NCI-H1436 (cell line): ENCODE measurements at regions not wholly inside any gene's neighbourhood (a gene's known extent, or its start where the extent isn't known, plus 50 kb on each side); places are given as distances from the start of the nearest gene placed in this dataset.

Experiments
- DNase-seq: peaks from one replicate; lab custom pipeline; 2025; lab: John Stamatoyannopoulos, UW

DNA sequence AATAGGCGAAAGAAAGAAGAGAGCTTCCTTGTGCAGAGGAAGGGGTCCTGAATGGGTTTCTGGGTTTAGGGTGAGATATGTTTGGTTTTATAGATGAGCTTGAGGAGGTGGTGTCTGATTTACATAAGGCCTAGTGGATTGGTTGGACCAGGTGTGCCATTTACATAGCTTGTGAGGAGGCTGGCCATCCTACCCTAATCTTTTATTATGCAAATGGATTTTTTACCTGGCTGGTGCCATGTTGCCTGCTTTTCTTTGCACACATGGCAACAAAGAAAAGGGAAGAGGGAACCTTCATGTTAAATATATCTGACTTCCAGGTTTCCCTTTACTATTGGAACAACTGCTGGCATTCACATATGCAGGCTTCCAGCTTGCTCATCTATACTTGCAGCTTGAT, 585.3 kb downstream of the PTPRU start:
- DNase-seq, result no peak

DNA sequence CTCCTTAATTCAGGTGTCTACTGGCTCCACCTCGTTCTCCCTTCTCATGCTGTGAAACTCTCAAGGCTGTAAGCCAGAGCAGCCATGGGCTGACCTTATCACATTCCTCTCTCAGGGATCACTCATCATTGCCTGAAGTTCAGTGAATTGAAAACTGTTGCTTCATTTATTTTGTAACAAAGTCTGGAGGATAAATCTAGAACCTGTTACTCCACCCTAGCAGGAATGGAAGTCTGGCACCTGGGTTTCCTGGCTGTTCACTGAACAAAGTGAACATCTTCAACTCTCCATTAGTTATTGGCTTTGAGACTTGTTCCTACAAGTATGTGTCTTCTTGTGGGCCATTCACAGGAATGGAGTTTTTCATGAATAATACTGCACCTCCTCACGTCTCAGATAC, 584.1 kb downstream of the PTPRU start:
- no peak for DNase-seq

DNA sequence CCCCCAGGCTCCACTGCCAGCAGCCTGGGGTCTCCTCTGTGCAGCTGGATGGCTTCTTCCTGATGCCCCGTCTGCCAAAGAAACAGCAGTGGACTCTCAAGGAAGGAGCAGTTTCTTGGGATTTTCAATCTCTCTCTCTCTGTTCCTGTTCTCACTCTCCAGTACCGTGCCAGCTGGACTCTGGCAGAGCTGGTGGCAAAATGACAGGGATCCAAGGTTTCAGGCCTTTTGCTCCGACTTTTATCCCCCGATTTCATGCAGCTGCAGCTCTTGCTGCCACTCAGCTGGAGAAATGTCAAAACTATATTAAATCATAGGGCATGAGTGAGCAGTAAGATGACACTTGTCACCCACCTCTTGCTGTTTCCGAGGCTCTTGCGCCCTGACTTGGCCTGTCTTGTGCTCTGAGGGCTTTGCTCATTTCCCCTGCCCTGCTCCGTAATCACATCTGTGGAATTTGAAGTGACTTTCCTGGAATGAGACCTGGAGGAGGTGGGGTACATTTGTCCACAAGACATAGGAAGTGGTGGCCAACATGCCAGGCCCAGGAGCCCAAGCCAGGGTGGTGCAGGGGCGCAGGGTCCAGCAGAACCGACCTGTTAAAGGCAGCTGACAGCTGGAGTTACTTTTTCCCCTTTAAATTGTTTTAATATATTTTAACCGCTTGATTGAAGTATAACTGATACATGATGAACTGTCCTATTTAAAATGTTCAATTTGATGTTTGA, 576.2 kb downstream of the PTPRU start:
- no peak for DNase-seq

DNA sequence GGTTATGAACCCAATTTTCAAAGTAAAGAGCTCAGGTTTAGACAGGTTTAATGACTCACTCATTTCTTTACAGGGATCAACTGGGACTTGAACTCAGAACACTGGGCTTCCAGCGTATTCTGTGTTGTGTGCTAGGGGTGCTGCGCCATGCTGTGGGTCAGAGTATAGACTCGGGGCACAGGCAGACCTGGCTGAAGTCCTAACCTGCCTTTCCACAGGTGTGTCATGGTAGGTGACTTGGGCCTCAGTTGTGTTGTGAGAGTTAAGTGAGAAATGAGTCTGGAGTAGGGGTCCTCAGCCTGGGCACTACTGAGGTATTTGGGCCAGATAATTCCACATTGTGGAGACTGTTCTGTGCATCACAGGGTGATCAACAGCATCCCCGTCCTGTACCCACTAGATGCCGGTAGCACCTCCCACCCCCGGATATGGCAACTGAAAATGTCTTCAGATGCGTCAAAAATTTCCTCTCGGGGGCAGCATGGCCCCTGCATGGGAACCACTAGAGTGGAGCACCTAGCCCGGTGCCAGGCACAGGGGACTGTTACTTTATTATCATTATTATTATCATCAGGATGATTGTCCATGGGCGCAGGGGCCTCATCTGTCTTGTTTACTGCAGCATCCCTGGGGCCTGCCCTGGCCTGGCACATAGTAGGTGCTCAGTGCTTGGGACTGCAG, 575.5 kb downstream of the PTPRU start:
- DNase-seq, result no peak

DNA sequence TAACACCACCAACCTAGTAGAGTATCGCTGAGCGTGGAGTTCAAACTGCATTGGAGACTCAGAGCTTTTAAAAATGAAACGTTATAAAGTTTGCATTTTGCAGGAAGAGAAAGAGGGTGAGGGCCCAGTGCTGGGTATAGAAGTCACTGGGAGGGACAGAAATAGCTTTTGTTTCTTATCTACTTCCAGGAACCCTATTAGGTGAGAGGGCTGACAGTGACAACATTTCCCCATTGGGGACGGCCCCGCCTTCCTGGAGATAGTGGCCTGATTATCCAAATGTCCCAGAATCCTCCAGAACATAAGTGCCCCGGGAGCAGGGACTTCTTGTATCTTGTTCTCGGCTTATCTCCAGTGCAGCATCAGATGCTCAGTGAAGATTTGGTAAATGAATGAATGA, 574.9 kb downstream of the PTPRU start:
- no peak for DNase-seq

DNA sequence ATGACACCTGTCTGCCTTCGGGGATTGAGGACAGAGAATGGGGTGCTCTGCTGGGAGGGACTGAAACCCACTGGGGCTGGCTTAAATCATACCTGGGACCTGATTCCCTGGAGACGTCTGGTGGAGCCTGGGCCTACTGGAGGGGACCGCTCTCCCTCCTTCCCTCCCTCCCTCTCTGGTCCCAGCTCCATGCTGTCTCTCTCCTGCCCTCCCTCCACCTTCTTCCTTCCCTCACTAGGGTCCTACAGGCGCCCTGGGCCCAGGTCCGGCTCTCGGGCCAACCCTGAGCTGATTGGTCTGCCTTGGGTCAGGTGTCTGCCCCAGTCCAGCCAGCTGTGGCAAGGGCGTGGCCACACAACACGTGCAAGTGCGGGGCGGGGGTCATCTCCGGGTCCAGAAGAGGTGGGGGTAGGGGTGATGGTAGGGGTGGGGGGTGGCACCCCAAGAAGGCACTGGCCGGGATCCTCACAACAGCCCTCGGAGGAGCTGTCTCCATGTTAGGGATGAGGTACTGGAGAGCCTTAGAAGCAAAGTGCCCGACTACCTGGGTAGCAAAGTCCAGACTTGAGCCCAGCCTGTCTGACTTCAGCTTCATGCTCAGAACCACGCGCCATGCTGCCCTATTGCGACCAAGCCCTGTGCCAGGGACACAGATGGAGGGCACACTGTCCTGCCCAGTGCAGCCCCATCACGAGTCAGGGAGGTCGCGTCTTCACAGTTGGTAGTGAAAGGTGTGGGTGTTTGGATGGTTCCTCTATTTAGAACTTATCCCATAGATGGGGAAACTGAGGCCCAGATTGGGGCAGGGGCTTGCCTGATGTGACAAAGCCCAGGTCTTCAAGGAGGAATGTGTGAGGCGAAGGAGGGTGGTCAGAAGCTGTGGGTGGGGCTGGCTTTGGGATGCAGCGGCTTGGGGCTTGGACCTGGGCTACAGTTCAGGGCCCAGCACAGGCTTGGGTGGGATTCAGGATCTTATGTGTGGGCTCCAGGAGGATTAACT, 574.1 kb downstream of the PTPRU start:
- no peak for DNase-seq

DNA sequence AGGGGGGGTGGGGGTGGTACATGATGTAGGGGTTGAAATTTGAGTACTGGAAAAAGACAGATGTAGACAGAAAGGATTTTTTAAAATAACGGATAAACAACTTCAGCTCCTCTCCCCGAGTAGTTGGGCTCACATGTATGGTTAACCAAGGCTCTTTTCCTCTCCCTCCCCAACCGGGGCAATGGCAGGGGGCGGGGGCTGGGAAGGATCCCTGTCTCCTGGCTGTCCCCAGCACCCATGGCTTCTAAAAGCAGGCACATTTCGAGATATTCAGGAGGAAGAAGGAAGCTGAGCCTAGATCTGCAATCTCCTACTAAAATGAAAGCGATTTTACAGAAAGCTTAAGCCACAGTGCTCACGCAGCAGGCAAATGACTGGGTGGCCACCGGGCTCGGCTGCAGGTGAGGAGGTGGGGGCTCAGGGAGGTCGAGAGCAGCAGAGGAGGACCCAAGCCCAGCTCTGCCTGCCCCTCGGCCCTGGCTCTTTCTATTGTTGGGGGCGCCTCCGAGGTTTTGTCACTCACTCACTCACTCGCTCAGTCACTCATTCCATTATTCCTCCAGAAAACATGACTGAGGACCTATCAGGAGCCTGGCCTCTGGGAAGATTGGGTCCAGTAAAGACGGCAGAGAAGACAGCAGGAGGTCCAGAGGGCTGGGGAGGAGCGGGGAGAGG, 573.3 kb downstream of the PTPRU start:
- DNase-seq, result no peak

DNA sequence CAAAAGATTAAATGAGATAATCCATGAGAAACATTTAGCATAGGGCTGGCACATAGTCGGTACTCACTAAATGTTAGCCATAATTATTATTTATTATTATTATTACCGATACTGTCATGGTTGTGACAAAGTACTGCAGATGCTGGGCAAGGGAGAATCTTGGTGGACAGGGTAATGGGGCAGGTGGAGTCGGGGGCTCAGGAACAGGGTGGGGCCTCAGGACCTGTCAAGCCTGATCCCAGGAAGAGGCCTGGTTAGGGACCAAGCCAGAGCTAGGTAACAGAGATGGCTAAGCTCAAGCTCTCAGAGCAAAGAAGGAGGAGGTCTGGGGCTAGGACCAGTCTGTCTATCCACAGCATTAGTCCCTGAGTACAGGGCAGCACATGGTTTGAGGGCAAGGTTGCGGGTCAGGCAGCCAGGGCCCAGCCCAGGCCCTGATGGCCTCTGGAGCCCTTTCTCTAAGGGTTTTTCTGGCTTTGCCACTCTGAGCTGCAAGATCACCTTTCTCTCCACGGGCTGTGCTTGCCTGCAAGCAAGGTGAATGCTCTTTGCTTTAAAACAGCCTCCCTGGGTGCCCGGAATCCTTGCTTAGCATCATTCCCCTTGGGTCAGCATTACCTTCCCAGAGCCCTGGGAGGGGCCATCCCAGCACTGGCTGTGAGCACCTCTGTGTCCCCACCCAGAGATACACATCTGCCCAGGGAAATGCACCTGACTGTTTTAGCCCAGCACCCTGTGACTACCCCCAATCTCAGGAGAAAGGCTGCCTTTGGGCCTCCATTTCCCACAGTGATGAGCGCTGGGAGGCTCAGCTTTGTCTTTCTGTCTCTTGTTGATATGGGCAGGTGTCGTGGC, 572.0 kb downstream of the PTPRU start:
- DNase-seq, result no peak

DNA sequence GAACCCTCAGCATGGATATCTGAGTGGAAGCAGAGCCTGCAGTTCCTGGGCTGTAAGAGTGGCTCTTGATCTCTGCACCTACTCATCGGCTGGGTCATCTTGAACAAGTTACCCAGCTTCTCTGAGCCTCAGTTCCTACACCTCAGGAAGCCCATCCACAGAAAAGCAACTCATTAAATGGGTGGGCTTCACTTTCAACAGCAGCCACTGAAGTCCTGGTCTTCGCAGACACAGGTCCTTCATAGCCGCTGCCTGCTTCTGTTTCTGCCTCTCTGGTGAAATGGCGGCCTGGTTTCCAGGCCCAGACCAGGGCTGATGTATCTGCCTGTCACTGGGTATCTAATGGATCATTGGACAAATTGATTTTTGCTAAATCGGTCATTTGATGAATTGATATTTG, 571.4 kb downstream of the PTPRU start:
- no peak for DNase-seq

DNA sequence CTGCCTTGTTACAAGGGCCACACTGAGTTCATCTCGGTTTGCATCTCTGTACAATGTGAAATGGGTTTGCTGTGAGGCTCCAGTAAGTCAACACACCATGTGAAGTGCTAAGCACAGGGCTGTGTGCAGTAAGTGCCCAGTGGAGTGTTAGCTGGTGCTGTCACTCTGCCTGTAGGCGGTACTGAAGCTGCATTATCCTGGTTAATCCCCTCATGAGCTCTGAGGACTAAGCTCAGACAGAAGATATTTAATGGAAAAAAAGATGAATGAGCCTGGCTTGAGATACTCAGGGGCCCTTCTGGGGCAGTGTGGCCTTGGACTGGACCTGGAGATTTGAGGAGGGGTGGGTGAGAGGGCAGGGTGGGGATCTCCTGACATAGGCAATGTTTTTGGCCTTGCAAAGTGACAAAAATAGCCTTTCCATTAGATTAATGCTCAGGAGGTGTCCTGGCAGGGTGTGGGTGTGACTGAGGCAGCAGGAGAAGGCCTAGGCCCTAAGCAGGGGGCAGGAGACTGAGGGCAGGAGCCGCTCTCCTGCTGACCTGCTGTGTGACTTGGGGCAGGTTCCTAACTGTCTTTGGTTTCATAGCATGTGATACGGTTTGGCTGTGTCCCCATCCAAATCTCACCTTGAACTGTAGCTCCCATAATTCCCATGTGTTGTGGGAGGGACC, 570.5 kb downstream of the PTPRU start:
- no peak for DNase-seq

DNA sequence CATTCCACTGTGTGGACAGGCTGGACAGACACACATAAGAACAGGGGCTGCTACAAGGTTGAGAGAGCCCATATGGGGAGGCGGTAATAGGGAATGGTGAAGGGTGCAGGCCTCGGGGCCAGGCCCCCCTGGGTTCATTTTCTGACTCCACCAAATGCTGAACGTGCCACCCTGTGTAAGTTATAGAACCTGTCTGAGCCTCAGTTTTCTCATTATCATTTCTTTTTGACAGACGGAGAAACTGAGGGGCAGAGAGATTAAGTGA, 569.5 kb downstream of the PTPRU start:
- DNase-seq, result no peak

DNA sequence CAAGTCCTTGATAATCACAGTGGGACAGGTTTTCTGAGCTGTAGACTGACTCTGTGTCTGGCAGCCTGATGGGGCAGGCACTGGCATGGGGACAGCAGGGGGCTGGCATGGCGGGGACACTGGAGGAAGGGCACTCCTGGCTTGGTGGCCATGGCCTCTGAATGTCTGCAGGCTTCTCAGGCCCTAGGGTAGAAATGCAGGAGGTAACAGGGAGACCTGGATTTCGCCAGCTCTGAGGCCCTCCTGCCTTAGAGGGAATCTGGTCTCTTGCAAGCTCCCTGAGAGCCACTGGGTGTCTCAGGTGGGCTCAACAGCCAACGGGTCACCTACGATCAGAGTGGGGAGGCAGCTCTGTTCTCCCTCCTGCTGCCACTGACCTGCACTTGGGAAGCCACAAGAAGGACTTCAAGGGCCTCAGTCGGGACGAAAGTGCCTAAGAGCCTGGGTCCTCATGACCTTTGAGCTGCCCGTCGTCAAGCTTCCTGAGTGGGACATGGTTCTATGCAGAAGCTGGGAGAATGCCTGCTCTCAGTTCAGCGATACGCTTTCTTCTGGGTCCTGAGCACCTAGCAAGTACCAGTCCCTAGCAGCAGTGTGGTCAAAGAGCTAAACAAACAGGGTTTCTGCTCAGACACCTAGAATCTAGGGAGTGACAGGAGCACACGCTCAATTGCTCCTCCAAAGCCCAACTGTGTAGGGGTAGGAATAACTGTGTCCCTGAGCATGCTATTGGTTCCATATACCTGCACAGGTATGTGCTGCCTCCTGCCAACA, 569.0 kb downstream of the PTPRU start:
- peak; percentile 29 for DNase-seq

DNA sequence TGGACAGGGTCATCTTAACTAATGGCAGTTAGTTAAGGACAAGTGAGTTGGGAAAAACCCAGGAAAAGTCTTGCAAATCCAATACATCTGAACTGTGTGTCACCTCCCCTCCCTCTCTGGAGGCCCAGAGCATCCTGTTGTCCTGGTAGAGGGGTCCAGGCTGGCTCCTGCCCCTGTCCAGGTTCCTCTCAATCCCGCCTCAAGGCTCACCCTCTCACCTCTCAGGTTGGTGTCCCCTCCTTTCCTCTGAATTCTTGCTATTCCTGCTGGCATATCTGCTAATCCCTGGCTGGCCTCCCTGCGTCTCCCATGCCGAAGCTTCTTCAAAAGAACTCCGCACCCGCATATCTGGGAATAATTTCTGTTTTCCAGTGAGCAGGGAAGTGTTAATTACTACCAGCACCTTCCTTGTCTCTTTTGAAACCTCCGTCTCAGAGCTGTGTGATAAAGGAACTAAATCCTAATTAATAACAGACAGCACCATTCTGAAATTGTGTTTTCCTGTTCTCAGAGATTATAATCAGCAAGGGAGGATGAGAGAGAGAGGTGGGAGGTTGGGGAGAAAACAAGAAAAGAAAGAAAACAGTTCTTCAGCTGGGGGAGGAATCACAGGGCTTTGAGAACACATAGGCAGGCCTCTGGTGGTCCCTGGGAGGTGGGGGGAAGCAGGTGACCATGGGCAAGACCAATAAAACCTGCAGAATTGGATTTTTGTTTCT, 568.0 kb downstream of the PTPRU start:
- no peak for DNase-seq

DNA sequence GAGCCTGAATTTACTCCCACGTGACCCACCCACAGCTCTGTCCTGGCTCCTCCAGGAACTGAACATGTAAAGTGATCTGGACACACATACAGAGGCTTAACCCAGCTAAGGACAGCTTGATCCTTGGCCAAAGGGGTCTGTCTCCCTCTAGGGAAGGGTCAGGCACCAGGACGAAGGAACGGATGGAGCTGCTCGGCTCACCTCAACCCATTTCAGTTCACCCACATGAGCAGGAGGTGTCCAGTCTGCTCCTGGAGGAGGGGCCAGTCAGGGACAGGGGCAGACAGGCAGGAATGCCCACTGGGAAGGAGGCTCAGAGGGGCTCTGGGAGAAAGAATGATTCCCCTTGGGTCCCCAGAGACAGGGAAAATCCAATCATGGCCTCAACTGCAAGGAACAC, 567.2 kb downstream of the PTPRU start:
- DNase-seq, result no peak

DNA sequence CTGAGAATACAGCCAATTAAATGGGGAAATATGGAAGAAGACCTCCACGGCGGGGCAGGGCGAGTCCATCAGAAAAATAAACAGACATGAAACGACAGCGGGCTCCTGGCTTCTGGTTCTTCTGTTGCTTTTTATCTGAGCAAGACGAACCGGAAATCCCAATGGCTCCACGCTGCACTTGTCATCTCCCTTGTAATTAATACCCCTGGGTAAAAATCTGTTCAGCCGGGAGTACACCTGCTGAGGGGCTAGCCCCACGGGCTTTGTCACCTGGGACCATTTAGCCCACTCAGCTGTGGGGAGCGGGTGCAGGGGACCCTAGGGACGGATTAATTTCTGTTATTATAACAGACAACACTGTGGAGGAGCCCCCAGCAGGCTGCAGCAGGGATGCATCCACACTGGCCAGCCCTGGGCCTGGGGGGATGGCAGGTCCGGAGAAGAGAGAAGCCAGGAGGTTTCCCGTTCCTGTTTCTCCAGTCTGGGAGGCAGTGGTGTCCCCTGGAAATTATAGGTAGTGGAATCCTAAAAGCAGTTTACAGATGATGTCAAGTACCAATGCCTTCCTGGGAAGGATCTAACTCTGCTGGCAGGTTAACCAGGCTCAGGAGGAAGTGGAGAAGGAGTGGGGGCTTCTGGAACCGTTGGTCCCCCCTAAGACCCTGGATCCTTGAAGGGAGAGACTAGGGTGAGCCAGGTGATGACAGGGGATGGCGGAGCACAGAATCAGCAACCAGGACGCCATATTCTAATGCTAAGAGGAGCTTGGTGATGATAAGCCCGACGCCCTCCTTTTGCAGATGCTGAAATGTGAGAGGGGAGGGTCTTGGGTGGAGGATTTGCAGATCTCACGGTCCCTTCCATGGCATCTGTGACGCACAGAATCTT, 566.1 kb downstream of the PTPRU start:
- peak; percentile 99 for DNase-seq

DNA sequence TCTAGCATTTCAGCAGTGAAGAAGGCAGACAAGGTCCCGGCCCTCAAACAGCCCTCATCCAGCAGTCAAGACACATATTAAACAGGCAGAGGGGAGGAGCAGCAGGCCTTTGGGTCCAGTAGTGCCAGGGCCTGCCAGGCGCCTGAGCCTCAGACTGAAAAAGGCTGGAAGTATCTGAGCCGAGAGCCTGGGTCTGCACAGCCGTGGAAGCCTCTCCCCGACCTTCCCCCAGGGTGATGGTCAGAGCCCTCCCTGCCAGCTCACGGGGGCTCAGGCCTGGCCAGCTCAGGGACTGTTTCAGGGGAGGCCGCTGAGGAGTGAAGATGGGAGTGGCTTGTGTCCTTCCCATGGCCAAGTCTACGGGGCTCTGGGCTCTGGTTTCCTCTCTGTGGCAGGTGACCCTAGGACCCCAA, 565.2 kb downstream of the PTPRU start:
- no peak for DNase-seq

DNA sequence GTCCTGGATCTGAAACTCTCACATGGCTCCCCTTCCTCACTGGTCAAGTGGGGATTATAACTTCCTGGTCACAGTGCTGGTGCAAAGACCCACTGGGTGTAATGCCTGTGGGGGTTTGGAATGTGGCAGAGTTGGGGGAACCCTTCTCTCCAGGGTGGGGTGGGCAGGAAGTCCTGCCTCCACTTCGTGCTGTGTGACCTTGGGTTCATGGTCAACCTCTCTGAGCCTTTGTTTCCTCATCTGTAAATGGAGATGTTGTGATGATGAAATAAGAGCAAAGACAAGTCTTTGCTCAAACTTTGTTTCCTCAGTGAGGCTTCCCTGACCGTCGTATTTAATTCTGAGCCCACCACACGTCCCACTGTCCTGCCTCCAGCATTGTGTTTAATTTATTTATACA, 564.7 kb downstream of the PTPRU start:
- no peak for DNase-seq

DNA sequence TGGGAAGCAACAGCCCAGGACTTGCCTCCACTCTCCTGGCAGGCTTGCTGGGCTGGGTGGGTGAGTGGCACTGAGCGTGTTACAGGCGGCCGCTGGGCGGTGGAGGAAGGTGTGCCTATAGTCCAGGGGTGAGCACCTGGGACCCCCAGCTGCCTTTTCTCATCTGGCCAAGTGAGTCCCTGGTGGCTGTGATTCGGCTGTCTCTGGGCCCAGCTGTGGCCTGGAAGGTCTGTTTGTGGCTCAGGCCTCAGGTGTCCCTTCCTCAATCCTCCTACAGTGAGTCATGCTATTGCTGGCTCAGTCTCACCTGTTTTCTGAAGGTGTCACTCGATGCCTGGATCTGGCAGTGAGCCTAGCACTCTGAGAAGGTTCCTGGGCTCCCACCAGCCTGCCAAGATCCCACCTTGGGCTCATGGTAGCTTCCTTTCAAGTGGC, 564.2 kb downstream of the PTPRU start:
- no peak for DNase-seq
